Vagina (tissue), 2 donors: ENCODE measurements at regions not wholly inside any gene's neighbourhood (a gene's known extent, or its start where the extent isn't known, plus 50 kb on each side); places are given as distances from the start of the nearest gene placed in this dataset.

Source experiments
- CTCF ChIP-seq, 3 experiments: fragments of 450-650 bp in 2 of 3; fragments of 200-600 bp in 1 of 3; sonication (generic) in 1 of 3; IDR thresholded peaks; one replicate each; pipeline ENCODE4 v1.5.1; 2017 to 2019; ENCODE audit warnings: antibody characterized with exemption in 3 of 3, mild to moderate bottlenecking in 2 of 3, moderate library complexity in 2 of 3
- POLR2A ChIP-seq, 2 donors: fragments of 450-650 bp; IDR thresholded peaks; one replicate each; pipeline ENCODE4 v1.6.1; 2017; ENCODE audit warnings: antibody characterized with exemption in 2 of 2, mild to moderate bottlenecking in 2 of 2, moderate library complexity in 2 of 2

- TF ChIP-seq POLR2A (IDR thresholded peaks at IDR 0.05) (no peak), CTCF (IDR thresholded peaks at IDR 0.05) (no peak)
Measured at GRCh38 chr2:42925742-42926433, 133.5 kb upstream of the HAAO start.
